ENCODE measurements at regions not wholly inside any gene's neighbourhood (a gene's known extent, or its start where the extent isn't known, plus 50 kb on each side); places are given as distances from the start of the nearest gene placed in this dataset.

GRCh38 chr5:158387499-158387898, 528.6 kb upstream of the CLINT1 start:
- 72% methylated on average over 1 of the region's 1 CpG; no CpG with 5 or more reads in 1 of the 2 experiments for WGBS, 2 experiments (ENCODE audit: insufficient coverage in 1 of 2, insufficient read length in 1 of 2)
- no peaks in the 10 kb centered on the region for H3K27me3 Mint-ChIP-seq (ENCODE audit: insufficient read depth)

DNA sequence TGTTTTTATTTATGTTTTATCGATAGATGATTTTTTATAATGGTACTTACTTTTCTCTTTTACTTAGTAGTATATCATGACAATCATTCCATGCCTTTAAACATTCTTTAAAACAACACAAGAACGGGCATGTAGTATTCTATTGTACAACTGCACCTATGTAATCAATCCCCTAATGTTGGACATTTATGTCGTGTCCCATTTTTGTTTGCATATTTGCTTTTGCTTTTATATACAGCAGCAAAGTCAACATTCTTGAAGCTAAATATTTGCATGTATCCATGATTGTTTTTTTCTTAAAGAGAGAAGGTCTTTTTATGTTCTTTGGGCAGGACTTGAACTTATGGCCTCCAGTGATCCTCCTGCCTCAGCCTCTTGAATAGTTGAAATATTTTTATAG, 527.0 kb upstream of the CLINT1 start:
- 91 to 100% methylated on average over 1 to 3 of the region's 3 CpGs for WGBS, 2 experiments (ENCODE audit: insufficient coverage in 1 of 2, insufficient read length in 1 of 2)
- no peak overlapping the region for H3K27ac Mint-ChIP-seq
- Histone ChIP-seq H3K9me3 (ENCODE audit: control insufficient read depth, low read length) (no peaks in the 10 kb centered on the region), H3K4me1 (ENCODE audit: control insufficient read depth, insufficient read depth, low read length) (peaks cover 6% of the 10 kb centered on the region), H3K27ac (ENCODE audit: low read depth, low read length) (no peak overlapping the region), H3K9ac (ENCODE audit: extremely low read depth, low read length, poor library complexity, severe bottlenecking) (no peak overlapping the region), H3K36me3 (ENCODE audit: control insufficient read depth, insufficient read depth, low read length) (no peaks in the 10 kb centered on the region), H3K4me3 (ENCODE audit: low read length) (no peak overlapping the region), H3K27me3 (ENCODE audit: control insufficient read depth, insufficient read depth, low read length, poor library complexity, severe bottlenecking) (no peaks in the 10 kb centered on the region)
- H3K4me3 Mint-ChIP-seq = no peak overlapping the region
- TF ChIP-seq, protein P1, sequence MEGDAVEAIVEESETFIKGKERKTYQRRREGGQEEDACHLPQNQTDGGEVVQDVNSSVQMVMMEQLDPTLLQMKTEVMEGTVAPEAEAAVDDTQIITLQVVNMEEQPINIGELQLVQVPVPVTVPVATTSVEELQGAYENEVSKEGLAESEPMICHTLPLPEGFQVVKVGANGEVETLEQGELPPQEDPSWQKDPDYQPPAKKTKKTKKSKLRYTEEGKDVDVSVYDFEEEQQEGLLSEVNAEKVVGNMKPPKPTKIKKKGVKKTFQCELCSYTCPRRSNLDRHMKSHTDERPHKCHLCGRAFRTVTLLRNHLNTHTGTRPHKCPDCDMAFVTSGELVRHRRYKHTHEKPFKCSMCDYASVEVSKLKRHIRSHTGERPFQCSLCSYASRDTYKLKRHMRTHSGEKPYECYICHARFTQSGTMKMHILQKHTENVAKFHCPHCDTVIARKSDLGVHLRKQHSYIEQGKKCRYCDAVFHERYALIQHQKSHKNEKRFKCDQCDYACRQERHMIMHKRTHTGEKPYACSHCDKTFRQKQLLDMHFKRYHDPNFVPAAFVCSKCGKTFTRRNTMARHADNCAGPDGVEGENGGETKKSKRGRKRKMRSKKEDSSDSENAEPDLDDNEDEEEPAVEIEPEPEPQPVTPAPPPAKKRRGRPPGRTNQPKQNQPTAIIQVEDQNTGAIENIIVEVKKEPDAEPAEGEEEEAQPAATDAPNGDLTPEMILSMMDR (conservative IDR thresholded peaks at IDR 0.05) = no peak
- H3K36me3 Mint-ChIP-seq (ENCODE audit: low read depth) = no peaks in the 10 kb centered on the region
- no peak for DNase-seq
- H3K4me1 Mint-ChIP-seq = peaks cover 24% of the 10 kb centered on the region
- peaks cover 4% of the 10 kb centered on the region for H3K9me3 Mint-ChIP-seq
- H3K27me3 Mint-ChIP-seq (ENCODE audit: insufficient read depth) = no peaks in the 10 kb centered on the region

More at GRCh38 chr5:158387499-158387898, 528.6 kb upstream of the CLINT1 start:
- Histone ChIP-seq H3K4me3 (ENCODE audit: low read length) (no peak overlapping the region), H3K9me3 (ENCODE audit: control insufficient read depth, low read length) (no peaks in the 10 kb centered on the region), H3K4me1 (ENCODE audit: control insufficient read depth, insufficient read depth, low read length) (no peaks in the 10 kb centered on the region), H3K27ac (ENCODE audit: low read depth, low read length) (no peak overlapping the region), H3K9ac (ENCODE audit: extremely low read depth, low read length, poor library complexity, severe bottlenecking) (no peak overlapping the region), H3K36me3 (ENCODE audit: control insufficient read depth, insufficient read depth, low read length) (no peaks in the 10 kb centered on the region), H3K27me3 (ENCODE audit: control insufficient read depth, insufficient read depth, low read length, poor library complexity, severe bottlenecking) (no peaks in the 10 kb centered on the region)
- Mint-ChIP-seq H3K9me3 (peaks cover 4% of the 10 kb centered on the region), H3K36me3 (ENCODE audit: low read depth) (no peaks in the 10 kb centered on the region), H3K4me3 (no peak overlapping the region), H3K27ac (no peak overlapping the region), H3K4me1 (peaks cover 10% of the 10 kb centered on the region)
- TF ChIP-seq, protein P1 (conservative IDR thresholded peaks at IDR 0.05) = no peak
- DNase-seq = no peak

- Mint-ChIP-seq H3K27me3 (ENCODE audit: insufficient read depth) (no peaks in the 10 kb centered on the region), H3K4me1 (peaks cover 33% of the 10 kb centered on the region), H3K36me3 (ENCODE audit: low read depth) (no peaks in the 10 kb centered on the region), H3K9me3 (peaks cover 4% of the 10 kb centered on the region), H3K4me3 (no peak overlapping the region), H3K27ac (no peak overlapping the region)
- no peaks in the 10 kb centered on the region for H3K27me3 ChIP-seq (ENCODE audit: control insufficient read depth, insufficient read depth, low read length, poor library complexity, severe bottlenecking)
- no peak overlapping the region for H3K9ac ChIP-seq (ENCODE audit: extremely low read depth, low read length, poor library complexity, severe bottlenecking)
- no peak for DNase-seq
- H3K36me3 ChIP-seq (ENCODE audit: control insufficient read depth, insufficient read depth, low read length) = no peaks in the 10 kb centered on the region
- H3K9me3 ChIP-seq (ENCODE audit: control insufficient read depth, low read length) = no peaks in the 10 kb centered on the region
- no peak overlapping the region for H3K4me3 ChIP-seq (ENCODE audit: low read length)
- H3K27ac ChIP-seq (ENCODE audit: low read depth, low read length) = no peak overlapping the region
- TF ChIP-seq, protein P1 (conservative IDR thresholded peaks at IDR 0.05) = no peak
- peaks cover 12% of the 10 kb centered on the region for H3K4me1 ChIP-seq (ENCODE audit: control insufficient read depth, insufficient read depth, low read length)
- WGBS, 2 experiments (ENCODE audit: insufficient coverage in 1 of 2, insufficient read length in 1 of 2) = 75% methylated on average over 1 of the region's 1 CpG; no CpG with 5 or more reads in 1 of the 2 experiments
These were observed 525.9 kb upstream of the CLINT1 start for GRCh38 chr5:158384535-158385481.

Data from endodermal cell (in vitro differentiated cells).